GM23248 (cell line): ENCODE measurements at regions not wholly inside any gene's neighbourhood (a gene's known extent, or its start where the extent isn't known, plus 50 kb on each side); places are given as distances from the start of the nearest gene placed in this dataset.

ENCODE experiments used
- DNase-seq: peaks from one replicate; pipeline ENCODE4 v3.0.0-alpha.2; 2015
- H2AFZ ChIP-seq: fragments of 200-600 bp; sonication (generic); 2 replicates; pipeline ENCODE4 v1.6.1; 2016; ENCODE audit warnings: antibody characterized with exemption
- H3F3A ChIP-seq: fragments of 200-600 bp; sonication (generic); 2 replicates; pipeline ENCODE4 v1.6.1; 2016; ENCODE audit warnings: mild to moderate bottlenecking, antibody characterized with exemption, mixed run types; ENCODE audit not compliant: insufficient read depth
- H3K27ac ChIP-seq: fragments of 200-600 bp; sonication (generic); 2 replicates; pipeline ENCODE4 v1.5.1; 2016; ENCODE audit warnings: mild to moderate bottlenecking
- H3K27me3 ChIP-seq: fragments of 200-600 bp; sonication (generic); replicated peaks from 2 replicates; pipeline ENCODE4 v1.6.1; 2016; ENCODE audit warnings: mild to moderate bottlenecking; ENCODE audit not compliant: insufficient read depth
- H3K36me3 ChIP-seq: fragments of 200-600 bp; sonication (generic); 2 replicates; pipeline ENCODE4 v1.6.1; 2016; ENCODE audit warnings: low read depth, mild to moderate bottlenecking
- H3K4me1 ChIP-seq: fragments of 200-600 bp; sonication (generic); 2 replicates; pipeline ENCODE4 v1.6.1; 2016; ENCODE audit warnings: mild to moderate bottlenecking; ENCODE audit not compliant: insufficient read depth
- H3K4me2 ChIP-seq: fragments of 200-600 bp; sonication (generic); one replicate; pipeline ENCODE4 v1.6.1; 2016; ENCODE audit warnings: mild to moderate bottlenecking; ENCODE audit not compliant: unreplicated experiment
- H3K4me3 ChIP-seq: fragments of 200-600 bp; sonication (generic); 2 replicates; pipeline ENCODE4 v1.5.1; 2016; ENCODE audit warnings: mild to moderate bottlenecking
- H3K79me2 ChIP-seq: fragments of 200-600 bp; sonication (generic); 2 replicates; pipeline ENCODE4 v1.6.1; 2016; ENCODE audit warnings: mild to moderate bottlenecking; ENCODE audit not compliant: insufficient read depth
- H3K9ac ChIP-seq: fragments of 200-600 bp; sonication (generic); 2 replicates; pipeline ENCODE4 v1.6.1; 2016; ENCODE audit warnings: mild to moderate bottlenecking
- H3K9me2 ChIP-seq: fragments of 200-600 bp; sonication (generic); 2 replicates; pipeline ENCODE4 v1.6.1; 2016; ENCODE audit warnings: mixed run types, mild to moderate bottlenecking, moderate library complexity; ENCODE audit not compliant: insufficient read depth
- H3K9me3 ChIP-seq: fragments of 200-600 bp; sonication (generic); one replicate; pipeline ENCODE4 v1.6.1; 2017; ENCODE audit warnings: low read depth
- H4K20me1 ChIP-seq: fragments of 200-600 bp; sonication (generic); 2 replicates; pipeline ENCODE4 v1.6.0; 2016; ENCODE audit not compliant: insufficient read depth
- EZH2 ChIP-seq: fragments of 200-600 bp; sonication (generic); IDR thresholded peaks from 2 replicates; pipeline ENCODE4 v1.6.1; 2018; ENCODE audit warnings: antibody characterized with exemption, mild to moderate bottlenecking; ENCODE audit not compliant: insufficient read depth, poor library complexity, severe bottlenecking
- EZH2phosphoT487 ChIP-seq: fragments of 200-600 bp; sonication (generic); IDR thresholded peaks from 2 replicates; pipeline ENCODE4 v1.6.1; 2018; ENCODE audit warnings: antibody characterized with exemption, moderate library complexity, mild to moderate bottlenecking, low read depth; ENCODE audit not compliant: insufficient read depth
- WGBS, 2 experiments: methylation state at CpG; one replicate each; pipeline ENCODE4 v1.1.6; 2015 to 2017; ENCODE audit warnings: low lambda C conversion rate in 2 of 2, low coverage in 1 of 2; ENCODE audit errors: missing lambda C conversion rate in 2 of 2; 5-methylcytosine and 5-hydroxymethylcytosine counted together
- in situ Hi-C: fragments of 300-500 bp; cut with MboI; formaldehyde crosslinking; loops from 2 replicates; pipeline ENCODE4 v1.15.0; 2020

DNA sequence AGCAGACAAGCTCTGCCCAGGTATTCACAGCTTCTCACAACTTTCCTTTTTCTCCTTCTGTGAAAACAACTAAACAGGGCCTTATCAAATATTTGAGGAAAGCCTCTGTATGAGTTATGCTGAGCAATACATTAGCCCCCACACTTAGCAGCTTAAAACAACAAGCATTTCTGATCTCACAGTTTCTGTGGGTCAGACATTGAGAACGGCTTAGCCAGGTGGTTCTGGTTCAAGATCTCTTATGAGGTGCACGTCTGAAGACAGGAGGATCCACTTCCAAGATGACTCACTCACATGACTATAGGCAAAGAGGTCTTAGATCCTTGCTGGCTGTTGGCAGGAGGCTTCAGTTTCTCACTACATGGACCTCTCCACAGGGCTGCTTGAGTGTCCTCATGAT lies 181.4 kb upstream of the WSCD1 start:
- H2AFZ ChIP-seq, result no peak overlapping the region
- no peak overlapping the region for H3K27ac ChIP-seq
- no peaks in the 10 kb centered on the region for H3F3A ChIP-seq
- no peak for DNase-seq
- H3K36me3 ChIP-seq, result no peaks in the 10 kb centered on the region
- no peaks in the 10 kb centered on the region for H3K4me1 ChIP-seq
- no peaks in the 10 kb centered on the region for H3K9me3 ChIP-seq
- no peaks in the 10 kb centered on the region for H3K9me2 ChIP-seq
- no peaks in the 10 kb centered on the region for H3K27me3 ChIP-seq
- H3K4me3 ChIP-seq, result no peak overlapping the region
- H3K79me2 ChIP-seq, result no peaks in the 10 kb centered on the region
- WGBS, 2 experiments, result 13 to 21% methylated on average over 2 of the region's 2 CpGs
- H4K20me1 ChIP-seq, result no peaks in the 10 kb centered on the region
- H3K4me2 ChIP-seq, result no peak overlapping the region
- TF ChIP-seq EZH2phosphoT487 (no peak), EZH2 (no peak)
- in situ Hi-C loops, result no loop called here
- H3K9ac ChIP-seq, result no peak overlapping the region

DNA sequence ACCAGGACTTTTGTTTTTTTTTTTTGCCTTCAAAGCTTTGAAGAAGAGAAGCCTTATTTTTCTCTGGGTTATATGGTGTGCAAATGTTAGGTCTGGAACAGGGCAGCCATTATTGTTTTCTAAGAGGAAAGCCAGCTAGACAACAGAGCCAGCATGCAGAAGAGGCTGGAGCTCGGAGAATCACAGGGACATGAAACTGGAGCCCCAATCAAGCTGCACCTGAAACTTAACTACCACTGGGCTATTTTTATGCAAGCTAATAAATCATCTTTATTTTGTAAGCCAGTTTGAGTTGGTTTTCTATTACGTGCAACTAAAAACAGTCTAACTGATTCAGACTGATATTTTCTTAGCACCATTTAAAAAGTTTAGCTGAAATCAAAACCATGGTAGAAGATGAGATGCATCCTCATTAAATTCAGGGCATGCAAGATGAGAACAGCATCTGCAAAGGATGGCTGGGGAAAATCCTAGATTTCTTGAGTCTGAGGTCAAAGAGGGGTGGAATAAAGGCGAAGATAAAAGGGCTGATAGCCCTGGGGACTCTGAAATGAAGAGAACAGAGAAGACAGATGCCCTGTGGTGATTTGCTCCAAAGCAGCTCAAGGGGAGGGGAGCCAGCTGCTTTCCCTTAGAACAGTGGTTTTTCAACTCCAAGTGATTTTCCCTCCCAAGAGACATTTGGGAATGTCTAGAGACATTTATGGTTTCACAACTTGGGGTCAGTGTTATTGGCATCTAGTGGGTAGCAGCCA lies 177.1 kb upstream of the WSCD1 start:
- in situ Hi-C loops, result no loop called here
- Histone ChIP-seq H3K4me3 (no peak overlapping the region), H3K9me2 (no peaks in the 10 kb centered on the region), H3K27ac (no peak overlapping the region), H3K79me2 (no peaks in the 10 kb centered on the region), H3F3A (no peaks in the 10 kb centered on the region), H3K4me2 (no peak overlapping the region), H3K27me3 (no peaks in the 10 kb centered on the region), H2AFZ (no peak overlapping the region), H3K9ac (no peak overlapping the region), H3K4me1 (no peaks in the 10 kb centered on the region), H4K20me1 (no peaks in the 10 kb centered on the region), H3K36me3 (no peaks in the 10 kb centered on the region), H3K9me3 (no peaks in the 10 kb centered on the region)
- no peak for TF ChIP-seq EZH2phosphoT487
- TF ChIP-seq EZH2, result no peak
- 0 to 2% methylated on average over 3 of the region's 3 CpGs for WGBS, 2 experiments
- DNase-seq, result no peak

DNA sequence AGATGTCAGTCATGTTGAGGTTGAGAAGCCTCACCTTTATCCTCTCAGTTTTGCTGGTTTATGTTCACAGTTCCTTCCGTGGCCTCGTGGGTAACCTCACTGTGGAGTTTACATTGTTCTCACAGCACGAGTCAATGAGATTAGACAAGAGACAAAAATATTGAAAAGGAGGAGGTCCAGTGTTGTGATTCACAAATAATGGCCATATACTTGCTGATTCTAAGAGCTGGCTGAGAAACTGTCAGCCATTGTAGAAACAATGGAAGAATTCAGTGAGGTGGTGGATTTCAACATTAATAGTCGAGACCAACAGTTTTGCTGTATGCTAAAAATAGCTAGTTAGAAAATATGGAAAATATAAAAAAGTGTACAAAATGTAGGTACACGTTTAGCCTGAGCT lies 176.4 kb upstream of the WSCD1 start:
- no peak overlapping the region for H3K27ac ChIP-seq
- H3K79me2 ChIP-seq, result no peaks in the 10 kb centered on the region
- H4K20me1 ChIP-seq, result no peaks in the 10 kb centered on the region
- H3K4me3 ChIP-seq, result no peak overlapping the region
- H3F3A ChIP-seq, result no peaks in the 10 kb centered on the region
- H3K9me2 ChIP-seq, result no peaks in the 10 kb centered on the region
- H3K9ac ChIP-seq, result no peak overlapping the region
- H2AFZ ChIP-seq, result no peak overlapping the region
- no peaks in the 10 kb centered on the region for H3K36me3 ChIP-seq
- H3K4me1 ChIP-seq, result no peaks in the 10 kb centered on the region
- H3K9me3 ChIP-seq, result no peaks in the 10 kb centered on the region
- in situ Hi-C loops, result no loop called here
- WGBS, 2 experiments, result 2 to 3% methylated on average over 5 of the region's 5 CpGs
- TF ChIP-seq EZH2 (no peak), EZH2phosphoT487 (no peak)
- no peak overlapping the region for H3K4me2 ChIP-seq
- DNase-seq, result no peak
- no peaks in the 10 kb centered on the region for H3K27me3 ChIP-seq

DNA sequence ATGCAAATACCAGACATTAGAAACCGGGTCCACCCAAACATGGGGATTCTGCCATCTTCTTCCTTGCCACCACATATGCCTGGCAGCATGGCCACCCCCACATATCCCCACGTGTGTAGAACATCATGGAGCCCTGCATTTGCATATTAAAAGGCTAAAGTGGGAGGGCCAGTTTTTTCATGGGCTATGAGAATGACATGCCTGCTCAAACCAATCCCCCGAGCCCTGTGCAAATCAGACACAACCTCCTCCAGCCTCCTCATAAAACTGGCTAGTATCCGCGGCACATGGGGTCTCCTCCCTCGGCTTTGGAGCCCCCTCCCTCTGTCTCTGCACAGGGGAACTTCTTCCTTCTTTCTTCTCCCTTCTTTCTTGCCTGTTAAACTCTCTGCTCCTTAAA lies 174.9 kb upstream of the WSCD1 start:
- no peaks in the 10 kb centered on the region for H3K4me1 ChIP-seq
- H3F3A ChIP-seq, result no peaks in the 10 kb centered on the region
- no peak for DNase-seq
- no peak overlapping the region for H3K27ac ChIP-seq
- H3K9me2 ChIP-seq, result no peaks in the 10 kb centered on the region
- H3K36me3 ChIP-seq, result no peaks in the 10 kb centered on the region
- no peaks in the 10 kb centered on the region for H3K27me3 ChIP-seq
- H2AFZ ChIP-seq, result no peak overlapping the region
- no peak overlapping the region for H3K4me2 ChIP-seq
- WGBS, 2 experiments, result 7 to 15% methylated on average over 6 of the region's 6 CpGs
- H3K9me3 ChIP-seq, result no peaks in the 10 kb centered on the region
- no peaks in the 10 kb centered on the region for H3K79me2 ChIP-seq
- H3K9ac ChIP-seq, result no peak overlapping the region
- no peak overlapping the region for H3K4me3 ChIP-seq
- no peaks in the 10 kb centered on the region for H4K20me1 ChIP-seq
- in situ Hi-C loops, result no loop called here
- TF ChIP-seq EZH2, result no peak
- no peak for TF ChIP-seq EZH2phosphoT487
